Sigmoid colon (tissue), 4 donors: ENCODE measurements at regions not wholly inside any gene's neighbourhood (a gene's known extent, or its start where the extent isn't known, plus 50 kb on each side); places are given as distances from the start of the nearest gene placed in this dataset.
"Not testable (repeated sequence)": the region's sequence is repeated elsewhere in the genome, so short reads cannot be mapped to it uniquely, and the experiment has no call there.

ENCODE experiments used
- CTCF ChIP-seq, 4 experiments: fragments of 450-650 bp in 3 of 4; fragments of 200-600 bp in 1 of 4; IDR thresholded peaks; one replicate each; pipeline ENCODE4 v1.5.1; 2016 to 2019; ENCODE audit warnings: antibody characterized with exemption in 4 of 4, mild to moderate bottlenecking in 3 of 4, moderate library complexity in 2 of 4
- EP300 ChIP-seq, 4 donors: sonication (generic); formaldehyde crosslinking; IDR thresholded peaks; one replicate each; pipeline ENCODE4 v1.6.1; 2017; ENCODE audit warnings: antibody characterized with exemption in 4 of 4
- POLR2A ChIP-seq, 2 donors: fragments of 450-650 bp; IDR thresholded peaks; one replicate each; pipeline ENCODE4 v1.6.1; 2016; ENCODE audit warnings: antibody characterized with exemption in 2 of 2, mild to moderate bottlenecking in 2 of 2, moderate library complexity in 2 of 2

DNA sequence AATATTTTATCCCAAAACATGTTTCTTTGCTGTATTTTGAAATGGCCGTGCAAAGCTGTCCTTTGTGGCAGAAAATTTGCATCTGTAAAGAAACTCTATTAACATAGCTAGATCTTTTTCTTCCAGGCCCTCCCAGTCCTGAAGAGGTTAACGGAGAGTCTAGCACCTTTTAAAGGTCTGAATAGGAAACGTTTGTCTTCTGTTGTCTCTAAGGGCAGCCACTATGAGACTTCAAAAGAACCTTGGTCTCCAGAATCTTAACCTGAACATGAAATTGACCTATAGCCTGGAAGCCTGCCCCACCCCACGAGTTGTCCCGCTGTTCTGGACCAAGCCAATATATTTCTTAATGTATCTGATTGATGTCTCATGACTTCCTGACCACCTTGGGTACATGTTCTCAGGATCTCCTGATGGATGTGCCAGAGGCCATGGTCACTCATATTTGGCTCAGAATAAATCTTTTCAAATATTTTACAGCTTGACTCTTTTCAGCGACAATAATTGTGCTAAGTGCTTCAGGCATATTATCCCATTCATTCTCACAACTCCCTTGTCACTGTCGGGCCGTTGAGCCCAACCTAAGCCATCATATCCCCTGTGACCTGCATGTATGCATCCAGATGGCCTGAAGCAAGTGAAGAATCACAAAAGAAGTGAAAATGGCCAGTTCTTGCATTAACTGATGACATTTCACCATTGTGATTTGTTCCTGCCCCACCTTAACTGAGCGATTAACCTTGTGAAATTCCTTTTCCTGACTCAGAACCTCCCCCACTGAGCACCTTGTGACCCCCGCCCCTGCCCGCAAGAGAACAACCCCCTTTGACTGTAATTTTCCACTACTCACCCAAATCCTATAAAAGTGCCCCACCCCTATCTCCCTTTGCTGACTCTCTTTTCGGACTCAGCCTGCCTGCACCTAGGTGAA lies 106.7 kb downstream of the MFAP3L start:
- not testable (repeated sequence) for TF ChIP-seq CTCF, POLR2A, EP300 (IDR thresholded peaks at IDR 0.05)
